ENCODE measurements at regions not wholly inside any gene's neighbourhood (a gene's known extent, or its start where the extent isn't known, plus 50 kb on each side); places are given as distances from the start of the nearest gene placed in this dataset.

DNA sequence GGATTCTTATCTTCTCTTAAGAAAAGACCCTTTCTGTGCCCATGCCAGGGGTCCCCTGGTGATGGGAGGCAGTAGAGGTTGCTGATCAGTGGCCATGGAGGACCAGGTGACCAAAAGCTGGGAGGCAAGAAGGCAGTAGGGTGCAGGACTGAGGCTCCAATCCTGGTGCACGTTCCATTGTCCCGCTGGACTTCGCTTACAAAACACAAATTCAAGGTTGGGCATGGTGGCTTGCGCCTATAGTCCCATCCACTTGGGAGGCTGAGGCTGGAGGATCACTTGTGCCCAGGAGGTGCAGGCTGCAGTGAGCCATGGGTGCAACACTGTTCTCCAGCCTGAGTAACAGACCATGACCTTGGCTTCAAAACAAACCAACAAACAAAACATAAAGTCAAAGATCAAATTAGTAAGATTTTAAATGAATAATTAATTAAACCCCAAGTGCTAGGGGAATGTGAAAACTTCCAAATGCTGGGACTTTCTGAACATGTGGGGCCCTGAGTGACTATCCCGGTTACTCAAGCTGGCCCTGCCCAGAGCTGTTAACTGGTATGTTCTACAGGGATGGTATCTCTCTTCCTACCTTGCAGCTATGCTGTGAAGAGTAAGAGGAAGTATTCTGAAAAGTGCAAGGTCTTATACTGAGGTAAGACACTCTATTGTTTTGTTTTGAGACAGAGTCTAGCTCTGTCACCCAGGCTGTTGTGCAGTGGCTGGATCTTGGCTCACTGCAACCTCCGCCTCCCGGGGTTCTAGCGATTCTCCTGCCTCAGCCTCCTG lies 97.6 kb downstream of the LYZL2 start:
- 88% methylated on average over 5 of the region's 8 CpGs for WGBS (ENCODE audit: low lambda C conversion rate)
- Histone ChIP-seq H3K4me2 (no peak overlapping the region), H3K36me3 (replicated peaks in 1 of 2; ENCODE audit: control insufficient read depth in 1 of 2, insufficient read depth in 2 of 2, low read length in 1 of 2) (no peaks in the 10 kb centered on the region), H4K20me1 (ENCODE audit: insufficient read depth) (no peaks in the 10 kb centered on the region), H3K4me3 (ENCODE audit: low read depth in 2 of 2, low read length in 1 of 2) (no peak overlapping the region), H2AFZ (ENCODE audit: low read depth) (no peak overlapping the region), H3K4me1 (ENCODE audit: control insufficient read depth in 1 of 2, insufficient read depth in 2 of 2, low read depth in 1 of 2, low read length in 1 of 2) (no peaks in the 10 kb centered on the region; a peak in 1 of 4 replicates), H3K9me3 (no peaks in the 10 kb centered on the region), H3K9me2 (no peaks in the 10 kb centered on the region), H3K9ac (no peak overlapping the region), H3F3A (replicated peaks; ENCODE audit: insufficient read depth) (no peaks in the 10 kb centered on the region), H3K27me3 (ENCODE audit: insufficient read depth) (no peaks in the 10 kb centered on the region), H3K79me2 (ENCODE audit: insufficient read depth) (no peaks in the 10 kb centered on the region), H3K27ac (ENCODE audit: low read depth in 2 of 2, low read length in 1 of 2) (no peak overlapping the region)
- CTCF ChIA-PET = interaction anchor here (0.6 to 2.6 kb wide), 4 partner anchors 28 to 172 kb away, joined by 3 to 21 read pairs (median 8); no protein-coding TSS in a partner anchor
- POLR2A ChIA-PET = no interaction called here
- TF ChIP-seq, protein P1, sequence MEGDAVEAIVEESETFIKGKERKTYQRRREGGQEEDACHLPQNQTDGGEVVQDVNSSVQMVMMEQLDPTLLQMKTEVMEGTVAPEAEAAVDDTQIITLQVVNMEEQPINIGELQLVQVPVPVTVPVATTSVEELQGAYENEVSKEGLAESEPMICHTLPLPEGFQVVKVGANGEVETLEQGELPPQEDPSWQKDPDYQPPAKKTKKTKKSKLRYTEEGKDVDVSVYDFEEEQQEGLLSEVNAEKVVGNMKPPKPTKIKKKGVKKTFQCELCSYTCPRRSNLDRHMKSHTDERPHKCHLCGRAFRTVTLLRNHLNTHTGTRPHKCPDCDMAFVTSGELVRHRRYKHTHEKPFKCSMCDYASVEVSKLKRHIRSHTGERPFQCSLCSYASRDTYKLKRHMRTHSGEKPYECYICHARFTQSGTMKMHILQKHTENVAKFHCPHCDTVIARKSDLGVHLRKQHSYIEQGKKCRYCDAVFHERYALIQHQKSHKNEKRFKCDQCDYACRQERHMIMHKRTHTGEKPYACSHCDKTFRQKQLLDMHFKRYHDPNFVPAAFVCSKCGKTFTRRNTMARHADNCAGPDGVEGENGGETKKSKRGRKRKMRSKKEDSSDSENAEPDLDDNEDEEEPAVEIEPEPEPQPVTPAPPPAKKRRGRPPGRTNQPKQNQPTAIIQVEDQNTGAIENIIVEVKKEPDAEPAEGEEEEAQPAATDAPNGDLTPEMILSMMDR (IDR thresholded peaks at IDR 0.05) = no peak
- no peak for TF ChIP-seq RAD21 (IDR thresholded peaks at IDR 0.05; ENCODE audit: low read length)
- TF ChIP-seq, protein P2, sequence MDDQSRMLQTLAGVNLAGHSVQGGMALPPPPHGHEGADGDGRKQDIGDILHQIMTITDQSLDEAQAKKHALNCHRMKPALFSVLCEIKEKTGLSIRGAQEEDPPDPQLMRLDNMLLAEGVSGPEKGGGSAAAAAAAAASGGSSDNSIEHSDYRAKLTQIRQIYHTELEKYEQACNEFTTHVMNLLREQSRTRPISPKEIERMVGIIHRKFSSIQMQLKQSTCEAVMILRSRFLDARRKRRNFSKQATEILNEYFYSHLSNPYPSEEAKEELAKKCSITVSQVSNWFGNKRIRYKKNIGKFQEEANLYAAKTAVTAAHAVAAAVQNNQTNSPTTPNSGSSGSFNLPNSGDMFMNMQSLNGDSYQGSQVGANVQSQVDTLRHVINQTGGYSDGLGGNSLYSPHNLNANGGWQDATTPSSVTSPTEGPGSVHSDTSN (IDR thresholded peaks at IDR 0.05) = no peak
- TF ChIP-seq, protein P3, sequence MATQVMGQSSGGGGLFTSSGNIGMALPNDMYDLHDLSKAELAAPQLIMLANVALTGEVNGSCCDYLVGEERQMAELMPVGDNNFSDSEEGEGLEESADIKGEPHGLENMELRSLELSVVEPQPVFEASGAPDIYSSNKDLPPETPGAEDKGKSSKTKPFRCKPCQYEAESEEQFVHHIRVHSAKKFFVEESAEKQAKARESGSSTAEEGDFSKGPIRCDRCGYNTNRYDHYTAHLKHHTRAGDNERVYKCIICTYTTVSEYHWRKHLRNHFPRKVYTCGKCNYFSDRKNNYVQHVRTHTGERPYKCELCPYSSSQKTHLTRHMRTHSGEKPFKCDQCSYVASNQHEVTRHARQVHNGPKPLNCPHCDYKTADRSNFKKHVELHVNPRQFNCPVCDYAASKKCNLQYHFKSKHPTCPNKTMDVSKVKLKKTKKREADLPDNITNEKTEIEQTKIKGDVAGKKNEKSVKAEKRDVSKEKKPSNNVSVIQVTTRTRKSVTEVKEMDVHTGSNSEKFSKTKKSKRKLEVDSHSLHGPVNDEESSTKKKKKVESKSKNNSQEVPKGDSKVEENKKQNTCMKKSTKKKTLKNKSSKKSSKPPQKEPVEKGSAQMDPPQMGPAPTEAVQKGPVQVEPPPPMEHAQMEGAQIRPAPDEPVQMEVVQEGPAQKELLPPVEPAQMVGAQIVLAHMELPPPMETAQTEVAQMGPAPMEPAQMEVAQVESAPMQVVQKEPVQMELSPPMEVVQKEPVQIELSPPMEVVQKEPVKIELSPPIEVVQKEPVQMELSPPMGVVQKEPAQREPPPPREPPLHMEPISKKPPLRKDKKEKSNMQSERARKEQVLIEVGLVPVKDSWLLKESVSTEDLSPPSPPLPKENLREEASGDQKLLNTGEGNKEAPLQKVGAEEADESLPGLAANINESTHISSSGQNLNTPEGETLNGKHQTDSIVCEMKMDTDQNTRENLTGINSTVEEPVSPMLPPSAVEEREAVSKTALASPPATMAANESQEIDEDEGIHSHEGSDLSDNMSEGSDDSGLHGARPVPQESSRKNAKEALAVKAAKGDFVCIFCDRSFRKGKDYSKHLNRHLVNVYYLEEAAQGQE (IDR thresholded peaks at IDR 0.05; ENCODE audit: low read depth, low read length) = no peak
- TF ChIP-seq NFIC (IDR thresholded peaks at IDR 0.05; ENCODE audit: borderline replicate concordance) = no peak
- TF ChIP-seq TEAD4 (IDR thresholded peaks at IDR 0.05; ENCODE audit: borderline replicate concordance, insufficient read depth) = no peak
- no peak for TF ChIP-seq RFX5 (IDR thresholded peaks at IDR 0.05; ENCODE audit: low read length)
- no peak for TF ChIP-seq TCF12 (IDR thresholded peaks at IDR 0.05)
- no peak for TF ChIP-seq ELF1 (IDR thresholded peaks at IDR 0.05)
- TF ChIP-seq EZH2phosphoT487 (IDR thresholded peaks at IDR 0.05; ENCODE audit: borderline replicate concordance, low read depth) = no peak
- no peak for DNase-seq

All from SK-N-SH (cell line).